Natural killer cell (primary cell): ENCODE measurements at regions not wholly inside any gene's neighbourhood (a gene's known extent, or its start where the extent isn't known, plus 50 kb on each side); places are given as distances from the start of the nearest gene placed in this dataset.

Experiments used
- ATAC-seq, 3 donors: fragments of 150-1000 bp in 2 of 3; fragments of 200-7000 bp in 1 of 3; cut with Tn5 transposase; 1 replicate in 1 of 3; 2 replicates in 2 of 3; pipeline ENCODE4 v1.10.0; 2021; ENCODE audit warnings: mild to moderate bottlenecking in 2 of 3, moderate library complexity in 2 of 3
- DNase-seq, 2 donors: peaks; one replicate each; pipeline versions ENCODE4 v3.0.0 to v3.0.0-alpha.2; 2013 to 2021; ENCODE audit warnings: mixed read lengths in 1 of 2
- H3K27ac ChIP-seq: one replicate; pipeline ENCODE4 v1.5.1; 2013; ENCODE audit warnings: mild to moderate bottlenecking, low read length
- H3K27me3 ChIP-seq: one replicate; pipeline ENCODE4 v1.6.1; 2013; ENCODE audit warnings: low read length; ENCODE audit not compliant: control insufficient read depth, insufficient read depth
- H3K36me3 ChIP-seq: one replicate; pipeline ENCODE4 v1.6.1; 2013; ENCODE audit warnings: low read length; ENCODE audit not compliant: control insufficient read depth, insufficient read depth
- H3K4me1 ChIP-seq: one replicate; pipeline ENCODE4 v1.6.1; 2013; ENCODE audit warnings: low read length; ENCODE audit not compliant: control insufficient read depth, insufficient read depth
- H3K4me3 ChIP-seq: one replicate; pipeline ENCODE4 v1.5.1; 2013; ENCODE audit warnings: low read length
- H3K9me3 ChIP-seq: one replicate; pipeline ENCODE4 v1.6.1; 2013; ENCODE audit warnings: low read length; ENCODE audit not compliant: control insufficient read depth, insufficient read depth
- H3K27ac Mint-ChIP-seq, 2 donors: one replicate each; pipeline ENCODE4 v1.8.0; 2022; ENCODE audit warnings: mild to moderate bottlenecking in 2 of 2, mixed read lengths in 2 of 2, moderate library complexity in 1 of 2
- H3K27me3 Mint-ChIP-seq, 2 donors: one replicate each; pipeline ENCODE4 v1.8.0; 2022; ENCODE audit warnings: low read depth in 2 of 2, mixed read lengths in 2 of 2
- H3K36me3 Mint-ChIP-seq: one replicate; pipeline ENCODE4 v1.8.0; 2022; ENCODE audit warnings: mixed read lengths
- H3K4me1 Mint-ChIP-seq, 2 donors: one replicate each; pipeline ENCODE4 v1.8.0; 2022; ENCODE audit warnings: mixed read lengths in 2 of 2
- H3K4me3 Mint-ChIP-seq: one replicate; pipeline ENCODE4 v1.8.0; 2022; ENCODE audit warnings: mild to moderate bottlenecking, moderate library complexity, mixed read lengths
- H3K9me3 Mint-ChIP-seq, 2 donors: one replicate each; pipeline ENCODE4 v1.8.0; 2022; ENCODE audit warnings: mixed read lengths in 2 of 2
- CTCF ChIP-seq: fragments of 200-600 bp; IDR thresholded peaks from one replicate; pipeline ENCODE4 v1.8.0; 2022; ENCODE audit warnings: antibody characterized with exemption
- WGBS: methylation state at CpG from one replicate; pipeline ENCODE4 v1.1.7; 2013; ENCODE audit warnings: missing lambda C conversion rate; ENCODE audit not compliant: insufficient coverage; 5-methylcytosine and 5-hydroxymethylcytosine counted together
- intact Hi-C: fragments of 100-400 bp; cut with micrococcal nuclease; formaldehyde crosslinking; loops from one replicate; pipeline ENCODE4 v1.14.2; 2022

- no peaks in the 10 kb centered on the region for H3K36me3 ChIP-seq
- intact Hi-C loops, result no loop called here
Measured at GRCh38 chr13:77465603-77466195, 69.8 kb upstream of the SCEL start.

GRCh38 chr13:77460195-77460594, 75.3 kb upstream of the SCEL start:
- Mint-ChIP-seq H3K27me3 (peaks cover 5 to 24% of the 10 kb centered on the region in 2 donors), H3K27ac (no peak overlapping the region), H3K9me3 (no peaks in the 10 kb centered on the region), H3K4me1 (no peaks in the 10 kb centered on the region), H3K4me3 (no peak overlapping the region), H3K36me3 (no peaks in the 10 kb centered on the region)
- ATAC-seq (peak in 2 of 3 donors; percentile 40 to 58), DNase-seq (no peak)
- no peak for TF ChIP-seq CTCF
- no peaks in the 10 kb centered on the region for H3K9me3 ChIP-seq
- H3K27me3 ChIP-seq, result no peaks in the 10 kb centered on the region
- WGBS, result 65% methylated on average over 2 of the region's 2 CpGs
- H3K36me3 ChIP-seq, result no peaks in the 10 kb centered on the region
- no peak overlapping the region for H3K27ac ChIP-seq
- no peaks in the 10 kb centered on the region for H3K4me1 ChIP-seq
- H3K4me3 ChIP-seq, result no peak overlapping the region
- intact Hi-C loops, result no loop called here

More at GRCh38 chr13:77465603-77466195, 69.8 kb upstream of the SCEL start:
- no peaks in the 10 kb centered on the region for H3K27me3 ChIP-seq
- TF ChIP-seq CTCF, result no peak
- no peaks in the 10 kb centered on the region for H3K9me3 ChIP-seq
- DNase-seq (no peak), ATAC-seq (no peak)
- no peak overlapping the region for H3K4me3 Mint-ChIP-seq
- H3K27ac ChIP-seq, result no peak overlapping the region
- peaks cover 3 to 20% of the 10 kb centered on the region in 2 donors for H3K27me3 Mint-ChIP-seq
- no peaks in the 10 kb centered on the region for H3K4me1 ChIP-seq
- H3K4me3 ChIP-seq, result no peak overlapping the region
- no peaks in the 10 kb centered on the region for H3K9me3 Mint-ChIP-seq
- no peak overlapping the region for H3K27ac Mint-ChIP-seq
- no peaks in the 10 kb centered on the region for H3K4me1 Mint-ChIP-seq
- H3K36me3 Mint-ChIP-seq, result no peaks in the 10 kb centered on the region

- Mint-ChIP-seq H3K4me1 (no peaks in the 10 kb centered on the region), H3K9me3 (no peaks in the 10 kb centered on the region), H3K4me3 (no peak overlapping the region), H3K27ac (no peak overlapping the region), H3K27me3 (peaks cover 5 to 24% of the 10 kb centered on the region in 2 donors), H3K36me3 (no peaks in the 10 kb centered on the region)
- TF ChIP-seq CTCF, result no peak
- Histone ChIP-seq H3K9me3 (no peaks in the 10 kb centered on the region), H3K27me3 (no peaks in the 10 kb centered on the region), H3K36me3 (no peaks in the 10 kb centered on the region), H3K4me3 (no peak overlapping the region), H3K27ac (no peak overlapping the region), H3K4me1 (no peaks in the 10 kb centered on the region)
- WGBS, result 100% methylated on average over 1 of the region's 3 CpGs
- intact Hi-C loops, result no loop called here
- DNase-seq, result no peak
- ATAC-seq, result no peak
Measured at GRCh38 chr13:77459592-77459991, 75.9 kb upstream of the SCEL start.

GRCh38 chr13:77458736-77459135, 76.8 kb upstream of the SCEL start:
- H3K27me3 Mint-ChIP-seq, result peaks cover 5 to 28% of the 10 kb centered on the region in 2 donors
- H3K27ac Mint-ChIP-seq, result no peak overlapping the region
- Histone ChIP-seq H3K27me3 (no peaks in the 10 kb centered on the region), H3K27ac (no peak overlapping the region), H3K4me3 (no peak overlapping the region), H3K4me1 (no peaks in the 10 kb centered on the region), H3K36me3 (no peaks in the 10 kb centered on the region), H3K9me3 (no peaks in the 10 kb centered on the region)
- DNase-seq (no peak), ATAC-seq (no peak)
- H3K36me3 Mint-ChIP-seq, result no peaks in the 10 kb centered on the region
- intact Hi-C loops, result no loop called here
- H3K4me1 Mint-ChIP-seq, result no peaks in the 10 kb centered on the region
- H3K9me3 Mint-ChIP-seq, result no peaks in the 10 kb centered on the region
- no CpG with 5 or more reads among the region's 1 CpG for WGBS
- TF ChIP-seq CTCF, result no peak
- no peak overlapping the region for H3K4me3 Mint-ChIP-seq
